Upper lobe of right lung (tissue), 1 donor: ENCODE measurements at regions not wholly inside any gene's neighbourhood (a gene's known extent, or its start where the extent isn't known, plus 50 kb on each side); places are given as distances from the start of the nearest gene placed in this dataset.
"Not testable (repeated sequence)": the region's sequence is repeated elsewhere in the genome, so short reads cannot be mapped to it uniquely, and the experiment has no call there.

Experiments used
- ATAC-seq: fragments of 200-7000 bp; cut with Tn5 transposase; one replicate; pipeline ENCODE4 v1.9.1; 2020; ENCODE audit warnings: mild to moderate bottlenecking, moderate library complexity
- DNase-seq: peaks from one replicate; pipeline ENCODE4 v3.0.0-alpha.2; 2020
- H3K27ac ChIP-seq: fragments of 200-600 bp; one replicate; pipeline ENCODE4 v1.8.0; 2022
- H3K27me3 ChIP-seq: fragments of 200-600 bp; one replicate; pipeline ENCODE4 v1.8.0; 2022; ENCODE audit warnings: mild to moderate bottlenecking
- H3K36me3 ChIP-seq: fragments of 200-600 bp; one replicate; pipeline ENCODE4 v1.8.0; 2022
- H3K4me1 ChIP-seq: fragments of 200-600 bp; one replicate; pipeline ENCODE4 v1.8.0; 2022
- H3K4me3 ChIP-seq: fragments of 200-600 bp; one replicate; pipeline ENCODE4 v1.8.0; 2022; ENCODE audit warnings: mild to moderate bottlenecking
- H3K9me3 ChIP-seq: fragments of 200-600 bp; one replicate; pipeline ENCODE4 v1.8.0; 2022
- CTCF ChIP-seq: fragments of 200-600 bp; IDR thresholded peaks from one replicate; pipeline ENCODE4 v1.8.0; 2022; ENCODE audit warnings: antibody characterized with exemption
- intact Hi-C: fragments of 100-400 bp; cut with DNase I; formaldehyde crosslinking; loops from one replicate; pipeline ENCODE4 v1.11.0; 2022
- donor health status: DM: no; HTN: yes; CAD: no; lungs with severe emphysema.

- no peak for ATAC-seq
- H3K4me3 ChIP-seq, result no peak overlapping the region
- H3K9me3 ChIP-seq, result no peaks in the 10 kb centered on the region
- DNase-seq, result no peak
- H3K27me3 ChIP-seq, result no peaks in the 10 kb centered on the region
- H3K36me3 ChIP-seq, result no peaks in the 10 kb centered on the region
- H3K27ac ChIP-seq, result no peak overlapping the region
- no peaks in the 10 kb centered on the region for H3K4me1 ChIP-seq
- intact Hi-C loops, result no loop called here
- TF ChIP-seq CTCF, result no peak
Measured at GRCh38 chr1:195701149-195701548, 907.1 kb downstream of the KCNT2 start.

GRCh38 chr1:195697130-195697529, 911.1 kb downstream of the KCNT2 start:
- ATAC-seq (no peak), DNase-seq (no peak)
- intact Hi-C loops, result no loop called here
- Histone ChIP-seq H3K9me3 (no peaks in the 10 kb centered on the region), H3K4me3 (no peak overlapping the region), H3K27me3 (no peaks in the 10 kb centered on the region), H3K36me3 (no peaks in the 10 kb centered on the region), H3K4me1 (no peaks in the 10 kb centered on the region), H3K27ac (no peak overlapping the region)
- no peak for TF ChIP-seq CTCF

GRCh38 chr1:195686764-195687163, 921.5 kb downstream of the KCNT2 start:
- no peaks in the 10 kb centered on the region for H3K9me3 ChIP-seq
- no peak for DNase-seq
- no peak for TF ChIP-seq CTCF
- no peaks in the 10 kb centered on the region for H3K36me3 ChIP-seq
- H3K4me3 ChIP-seq, result no peak overlapping the region
- H3K27ac ChIP-seq, result no peak overlapping the region
- ATAC-seq, result no peak
- H3K4me1 ChIP-seq, result no peaks in the 10 kb centered on the region
- intact Hi-C loops, result no loop called here
- H3K27me3 ChIP-seq, result no peaks in the 10 kb centered on the region

GRCh38 chr1:195664628-195665027, 943.6 kb downstream of the KCNT2 start:
- no peaks in the 10 kb centered on the region for H3K27me3 ChIP-seq
- intact Hi-C loops, result no loop called here
- no peak for ATAC-seq
- DNase-seq, result no peak
- H3K36me3 ChIP-seq, result no peaks in the 10 kb centered on the region
- H3K27ac ChIP-seq, result no peak overlapping the region
- no peak overlapping the region for H3K4me3 ChIP-seq
- no peak for TF ChIP-seq CTCF
- H3K9me3 ChIP-seq, result no peaks in the 10 kb centered on the region
- no peaks in the 10 kb centered on the region for H3K4me1 ChIP-seq

- DNase-seq (no peak), ATAC-seq (peak; percentile 45)
- intact Hi-C loops, result no loop called here
- TF ChIP-seq CTCF, result no peak
- H3K9me3 ChIP-seq, result no peaks in the 10 kb centered on the region
- no peak overlapping the region for H3K27ac ChIP-seq
- H3K4me1 ChIP-seq, result no peaks in the 10 kb centered on the region
- no peaks in the 10 kb centered on the region for H3K27me3 ChIP-seq
- H3K4me3 ChIP-seq, result no peak overlapping the region
- H3K36me3 ChIP-seq, result no peaks in the 10 kb centered on the region
Measured at GRCh38 chr1:195663549-195664280, 944.5 kb downstream of the KCNT2 start.

- ATAC-seq (no peak), DNase-seq (no peak)
- H3K9me3 ChIP-seq, result peaks cover 3% of the 10 kb centered on the region
- H3K4me3 ChIP-seq, result no peak overlapping the region
- no peak for TF ChIP-seq CTCF
- no peak overlapping the region for H3K27ac ChIP-seq
- intact Hi-C loops, result no loop called here
- no peaks in the 10 kb centered on the region for H3K27me3 ChIP-seq
- H3K4me1 ChIP-seq, result no peaks in the 10 kb centered on the region
- no peaks in the 10 kb centered on the region for H3K36me3 ChIP-seq
Measured at GRCh38 chr1:195656780-195657179, 951.5 kb downstream of the KCNT2 start.

- H3K4me3 ChIP-seq, H3K9me3 ChIP-seq, H3K4me1 ChIP-seq, H3K36me3 ChIP-seq, DNase-seq, ATAC-seq, H3K27ac ChIP-seq, H3K27me3 ChIP-seq, intact Hi-C loops: not testable (repeated sequence)
Measured at GRCh38 chr1:195648875-195649274, 959.4 kb downstream of the KCNT2 start.
